ENCODE measurements at regions not wholly inside any gene's neighbourhood (a gene's known extent, or its start where the extent isn't known, plus 50 kb on each side); places are given as distances from the start of the nearest gene placed in this dataset.

DNA sequence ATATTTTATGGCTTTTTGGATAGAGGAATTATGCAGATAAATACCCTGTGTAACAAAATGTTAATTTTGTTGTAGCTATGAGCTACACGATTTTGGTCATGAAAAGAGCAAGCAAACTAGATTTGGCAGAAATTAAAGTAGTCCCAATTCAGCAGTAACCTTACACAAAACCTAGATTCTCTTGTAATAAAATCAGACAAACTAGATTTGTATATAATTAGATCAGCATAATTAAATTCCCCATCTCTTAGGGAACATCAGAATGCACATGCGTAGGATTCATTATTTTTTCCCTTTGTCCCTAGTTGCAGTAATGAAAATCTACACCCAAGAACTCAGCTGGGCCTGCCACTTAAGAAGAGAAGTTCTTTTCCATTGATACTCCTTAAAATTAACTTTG lies 1879.2 kb upstream of the CDH9 start:
- TF ChIP-seq POLR2A (IDR thresholded peaks at IDR 0.05) = no peak
- TF ChIP-seq, protein P1, sequence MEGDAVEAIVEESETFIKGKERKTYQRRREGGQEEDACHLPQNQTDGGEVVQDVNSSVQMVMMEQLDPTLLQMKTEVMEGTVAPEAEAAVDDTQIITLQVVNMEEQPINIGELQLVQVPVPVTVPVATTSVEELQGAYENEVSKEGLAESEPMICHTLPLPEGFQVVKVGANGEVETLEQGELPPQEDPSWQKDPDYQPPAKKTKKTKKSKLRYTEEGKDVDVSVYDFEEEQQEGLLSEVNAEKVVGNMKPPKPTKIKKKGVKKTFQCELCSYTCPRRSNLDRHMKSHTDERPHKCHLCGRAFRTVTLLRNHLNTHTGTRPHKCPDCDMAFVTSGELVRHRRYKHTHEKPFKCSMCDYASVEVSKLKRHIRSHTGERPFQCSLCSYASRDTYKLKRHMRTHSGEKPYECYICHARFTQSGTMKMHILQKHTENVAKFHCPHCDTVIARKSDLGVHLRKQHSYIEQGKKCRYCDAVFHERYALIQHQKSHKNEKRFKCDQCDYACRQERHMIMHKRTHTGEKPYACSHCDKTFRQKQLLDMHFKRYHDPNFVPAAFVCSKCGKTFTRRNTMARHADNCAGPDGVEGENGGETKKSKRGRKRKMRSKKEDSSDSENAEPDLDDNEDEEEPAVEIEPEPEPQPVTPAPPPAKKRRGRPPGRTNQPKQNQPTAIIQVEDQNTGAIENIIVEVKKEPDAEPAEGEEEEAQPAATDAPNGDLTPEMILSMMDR (IDR thresholded peaks at IDR 0.05) = no peak

Data from ovary (tissue), 3 donors.